Activated CD8-positive, alpha-beta T cell treated with anti-CD3 and anti-CD28 coated beads, Interleukin-2, amount 10 ng/mL, durations not matched to agents 7 days and 5 days (primary cell): ENCODE measurements at regions not wholly inside any gene's neighbourhood (a gene's known extent, or its start where the extent isn't known, plus 50 kb on each side); places are given as distances from the start of the nearest gene placed in this dataset.

Source experiments
- ATAC-seq: fragments of 150-1000 bp; cut with Tn5 transposase; one replicate; pipeline ENCODE4 v1.10.0; 2021; ENCODE audit warnings: moderate library complexity
- CTCF ChIA-PET: fragments of 350-600 bp; sonication (Branson Sonifier 250); formaldehyde crosslinking; loops from one replicate; lab custom pipeline; 2021; ENCODE audit warnings: antibody characterized with exemption; lab: Charles Lee
- POLR2A ChIA-PET: fragments of 350-600 bp; sonication (Branson Sonifier 250); formaldehyde crosslinking; loops from one replicate; lab custom pipeline; 2021; ENCODE audit warnings: antibody characterized with exemption; lab: Charles Lee
- DNase-seq: peaks from one replicate; pipeline ENCODE4 v3.0.0-alpha.2; 2020
- H3K27ac Mint-ChIP-seq: one replicate; pipeline ENCODE4 v1.8.0; 2021; ENCODE audit warnings: mild to moderate bottlenecking, mixed read lengths
- H3K27me3 Mint-ChIP-seq: one replicate; pipeline ENCODE4 v1.8.0; 2021; ENCODE audit warnings: low read depth, mixed read lengths
- H3K36me3 Mint-ChIP-seq: one replicate; pipeline ENCODE4 v1.8.0; 2021; ENCODE audit warnings: low read depth, mixed read lengths
- H3K4me1 Mint-ChIP-seq: one replicate; pipeline ENCODE4 v1.8.0; 2021; ENCODE audit warnings: low read depth, mixed read lengths
- H3K4me3 Mint-ChIP-seq: one replicate; pipeline ENCODE4 v1.8.0; 2021; ENCODE audit warnings: mild to moderate bottlenecking, mixed read lengths
- H3K9me3 Mint-ChIP-seq: one replicate; pipeline ENCODE4 v1.8.0; 2022; ENCODE audit warnings: mixed read lengths; ENCODE audit not compliant: insufficient read depth

DNA sequence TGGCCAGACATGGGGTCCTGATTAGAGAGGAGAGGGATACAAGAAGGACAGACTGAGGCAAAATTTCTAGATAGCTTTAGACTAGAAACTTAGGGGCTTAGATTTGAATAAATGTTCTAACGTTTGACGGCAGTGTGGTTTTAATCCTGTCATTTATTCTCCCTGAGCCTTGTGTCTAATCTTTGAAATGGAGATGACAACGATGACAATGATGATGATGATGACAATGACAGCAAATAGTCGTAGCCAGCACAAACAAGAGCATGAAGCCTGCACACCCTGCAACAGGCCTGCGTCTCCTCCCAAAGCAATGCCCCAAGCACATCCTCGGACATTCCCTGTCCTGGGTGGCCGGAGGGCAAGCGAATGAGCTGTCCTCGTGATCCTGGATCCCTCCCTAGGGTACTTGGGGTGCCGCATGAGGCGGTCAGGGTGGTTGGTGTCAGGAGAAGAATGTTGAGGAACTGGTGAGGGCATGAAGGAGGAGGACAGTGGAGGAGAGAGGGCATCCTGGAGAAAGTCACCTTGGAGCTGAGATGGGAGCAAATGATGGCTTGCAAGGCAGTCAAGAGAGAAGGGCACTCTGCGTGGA lies 502.1 kb upstream of the B3GAT1 start:
- ChIA-PET POLR2A (no interaction called here), CTCF (no interaction called here)
- H3K9me3 Mint-ChIP-seq: no peaks in the 10 kb centered on the region
- ATAC-seq (no peak), DNase-seq (no peak)
- H3K27me3 Mint-ChIP-seq: no peaks in the 10 kb centered on the region
- no peaks in the 10 kb centered on the region for H3K36me3 Mint-ChIP-seq
- H3K27ac Mint-ChIP-seq: no peak overlapping the region
- no peak overlapping the region for H3K4me3 Mint-ChIP-seq
- H3K4me1 Mint-ChIP-seq: no peaks in the 10 kb centered on the region

DNA sequence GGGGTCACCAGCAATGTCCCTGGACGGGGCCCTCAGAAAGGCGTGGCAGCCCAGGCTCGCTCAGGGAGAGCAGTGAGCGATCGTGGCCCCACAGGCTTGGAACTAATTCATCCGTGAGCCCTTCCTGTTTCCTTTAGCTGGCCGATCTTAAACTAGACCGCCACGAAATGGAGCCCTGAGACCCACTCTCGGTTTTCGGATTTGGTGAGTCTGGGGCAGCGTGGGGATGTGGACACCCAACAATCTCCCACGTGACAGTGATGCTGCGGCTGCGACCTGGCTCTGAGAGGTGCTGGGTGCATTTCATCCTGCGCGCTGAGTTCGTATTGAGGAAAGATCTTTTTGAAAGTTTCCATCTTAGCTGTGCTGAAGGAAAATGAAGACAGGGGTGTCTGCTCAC lies 501.3 kb upstream of the B3GAT1 start:
- Mint-ChIP-seq H3K27me3 (no peaks in the 10 kb centered on the region), H3K36me3 (no peaks in the 10 kb centered on the region), H3K4me1 (no peaks in the 10 kb centered on the region), H3K27ac (no peak overlapping the region), H3K9me3 (no peaks in the 10 kb centered on the region), H3K4me3 (no peak overlapping the region)
- POLR2A ChIA-PET: no interaction called here
- ATAC-seq: no peak
- no peak for DNase-seq
- CTCF ChIA-PET: no interaction called here

DNA sequence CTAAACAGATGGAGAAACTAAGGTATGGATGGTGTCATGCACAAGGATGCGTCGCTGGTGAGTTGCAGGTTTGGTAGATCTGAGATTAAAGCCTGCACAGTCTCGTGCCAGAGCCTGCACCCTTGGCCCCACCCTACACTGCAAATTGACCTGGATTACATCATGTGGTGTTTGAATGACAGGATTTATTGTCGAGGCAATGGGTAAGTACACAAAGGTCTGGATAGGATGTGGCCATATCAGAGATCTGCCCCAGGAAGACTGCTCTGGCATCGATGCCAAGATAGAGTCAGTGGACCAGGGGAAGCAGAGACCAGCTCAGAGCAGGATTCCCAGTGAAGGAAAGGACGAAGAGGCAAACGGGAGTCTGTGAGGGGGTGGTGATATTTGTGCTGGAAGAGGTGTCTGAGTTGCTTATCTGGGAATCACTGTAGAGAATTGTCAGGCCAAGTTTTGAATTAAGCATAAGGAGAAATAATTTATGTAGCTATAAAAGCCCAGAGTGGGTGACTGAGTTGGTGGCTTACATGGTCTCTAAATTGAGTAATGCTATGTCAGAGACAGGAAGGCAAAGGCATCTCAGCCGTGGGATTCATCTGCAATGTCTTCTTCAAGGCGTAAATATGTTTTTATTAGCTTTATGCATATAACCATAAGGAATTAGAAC lies 499.6 kb upstream of the B3GAT1 start:
- no peak overlapping the region for H3K27ac Mint-ChIP-seq
- H3K9me3 Mint-ChIP-seq: no peaks in the 10 kb centered on the region
- POLR2A ChIA-PET: no interaction called here
- H3K4me1 Mint-ChIP-seq: no peaks in the 10 kb centered on the region
- ATAC-seq (no peak), DNase-seq (no peak)
- H3K4me3 Mint-ChIP-seq: no peak overlapping the region
- CTCF ChIA-PET: interaction anchor here (1.4 kb wide), 1 partner anchor 43 kb away, joined by 3 read pairs; no protein-coding TSS in a partner anchor
- H3K36me3 Mint-ChIP-seq: no peaks in the 10 kb centered on the region
- H3K27me3 Mint-ChIP-seq: no peaks in the 10 kb centered on the region

DNA sequence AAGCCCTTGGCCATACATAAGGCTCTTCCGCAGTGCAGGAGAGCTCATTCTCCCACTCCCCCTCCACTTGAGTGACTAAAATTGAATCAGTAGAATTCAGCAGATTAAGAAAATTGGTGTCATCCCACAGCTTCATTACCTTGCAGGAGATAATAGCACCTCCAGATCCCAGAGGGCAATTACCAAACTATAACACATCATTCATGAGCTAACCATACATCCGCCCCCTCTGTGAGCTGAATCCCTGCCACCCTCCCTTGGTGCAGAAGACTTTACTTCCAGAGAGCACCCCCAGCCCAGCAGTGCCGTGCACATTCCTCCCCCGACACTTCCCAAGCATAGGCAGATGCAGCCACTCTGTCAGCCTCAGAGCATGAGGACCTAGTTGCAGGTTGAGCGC lies 496.5 kb upstream of the B3GAT1 start:
- Mint-ChIP-seq H3K4me3 (no peak overlapping the region), H3K9me3 (no peaks in the 10 kb centered on the region), H3K27me3 (no peaks in the 10 kb centered on the region), H3K4me1 (no peaks in the 10 kb centered on the region), H3K27ac (no peak overlapping the region), H3K36me3 (no peaks in the 10 kb centered on the region)
- no peak for DNase-seq
- CTCF ChIA-PET: interaction anchor here (1.3 kb wide), 1 partner anchor 40 kb away, joined by 3 read pairs; no protein-coding TSS in a partner anchor
- POLR2A ChIA-PET: no interaction called here
- no peak for ATAC-seq

DNA sequence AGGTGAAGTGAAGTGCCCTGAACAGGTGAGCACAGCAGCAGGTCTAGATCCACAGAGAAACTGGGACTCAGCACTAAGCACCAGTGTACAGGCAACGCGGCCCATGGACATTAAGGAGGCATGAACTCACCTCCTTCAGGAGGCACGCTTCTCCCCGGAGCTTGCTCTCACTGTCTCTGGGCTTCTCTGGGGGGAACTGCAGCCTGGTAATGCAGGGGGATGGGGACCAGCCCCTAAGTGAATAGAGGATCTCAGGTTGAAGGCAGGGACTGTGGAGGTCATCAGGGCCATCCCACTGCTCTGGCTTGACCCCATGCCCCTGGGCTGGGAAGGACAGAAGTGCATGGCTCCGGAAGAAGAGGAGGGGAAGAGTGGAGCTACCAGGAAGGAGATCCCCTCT lies 495.6 kb upstream of the B3GAT1 start:
- POLR2A ChIA-PET: no interaction called here
- CTCF ChIA-PET: interaction anchor here (1.3 kb wide), 1 partner anchor 39 kb away, joined by 3 read pairs; no protein-coding TSS in a partner anchor
- H3K27me3 Mint-ChIP-seq: no peaks in the 10 kb centered on the region

DNA sequence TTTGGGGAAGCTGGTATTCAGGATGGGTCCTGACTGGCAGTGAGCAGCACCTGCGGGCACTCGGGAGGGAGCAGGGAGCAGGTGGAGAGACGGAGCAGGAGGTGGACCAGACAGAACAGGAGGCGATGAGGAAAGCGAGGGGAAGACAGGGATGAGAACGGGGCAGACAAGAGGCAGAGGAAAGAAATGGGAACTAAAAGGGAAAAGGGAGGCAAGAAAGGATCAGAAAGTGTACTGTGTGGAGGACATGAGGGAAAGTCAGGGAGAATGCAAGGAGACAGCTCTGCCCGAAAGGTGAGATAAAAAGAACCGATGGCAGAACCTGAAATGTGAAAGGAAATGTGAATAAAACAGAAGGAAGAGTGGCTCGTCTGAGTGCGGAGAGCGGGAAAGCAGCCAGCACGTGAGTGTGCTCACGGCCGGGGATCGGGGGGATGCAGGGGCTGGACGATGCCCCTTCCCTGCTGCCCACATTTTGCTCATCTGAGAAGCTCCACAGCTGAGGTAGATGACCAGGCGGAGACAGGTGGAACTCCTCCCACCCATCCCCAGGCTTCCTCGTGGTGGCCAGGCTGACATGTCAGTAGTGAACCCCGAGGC lies 494.4 kb upstream of the B3GAT1 start:
- ChIA-PET CTCF (no interaction called here), POLR2A (no interaction called here)
- H3K4me1 Mint-ChIP-seq: no peaks in the 10 kb centered on the region

More for the DNA sequence above, 495.6 kb upstream of the B3GAT1 start:
- Mint-ChIP-seq H3K27ac (no peak overlapping the region), H3K9me3 (no peaks in the 10 kb centered on the region), H3K4me1 (no peaks in the 10 kb centered on the region), H3K4me3 (no peak overlapping the region), H3K36me3 (no peaks in the 10 kb centered on the region)
- ATAC-seq: no peak
- DNase-seq: no peak

DNA sequence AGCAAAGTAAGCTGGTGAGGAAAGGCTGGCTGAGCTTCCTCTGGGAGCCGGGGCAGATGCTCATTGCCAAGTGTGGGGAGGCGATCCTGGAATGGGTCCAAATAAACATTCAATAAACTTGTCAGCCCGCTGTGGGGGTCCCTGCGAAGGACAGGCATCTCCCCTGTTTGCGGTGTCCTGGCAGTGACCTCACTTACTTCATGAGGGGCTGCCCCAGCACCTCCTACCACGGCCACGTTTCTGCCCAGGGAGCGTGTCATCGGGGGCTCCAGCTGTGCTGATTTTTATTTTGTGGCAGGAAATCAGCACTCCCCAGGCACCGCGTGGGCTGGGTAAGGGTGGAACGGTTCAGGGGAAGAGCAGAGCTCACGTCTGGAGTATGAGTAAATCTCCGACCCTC lies 493.9 kb upstream of the B3GAT1 start:
- H3K4me1 Mint-ChIP-seq: no peaks in the 10 kb centered on the region

More for the DNA sequence above, 494.4 kb upstream of the B3GAT1 start:
- no peaks in the 10 kb centered on the region for H3K36me3 Mint-ChIP-seq
- no peaks in the 10 kb centered on the region for H3K27me3 Mint-ChIP-seq
- H3K27ac Mint-ChIP-seq: no peak overlapping the region
- DNase-seq (no peak), ATAC-seq (no peak)
- H3K9me3 Mint-ChIP-seq: no peaks in the 10 kb centered on the region
- H3K4me3 Mint-ChIP-seq: no peak overlapping the region

DNA sequence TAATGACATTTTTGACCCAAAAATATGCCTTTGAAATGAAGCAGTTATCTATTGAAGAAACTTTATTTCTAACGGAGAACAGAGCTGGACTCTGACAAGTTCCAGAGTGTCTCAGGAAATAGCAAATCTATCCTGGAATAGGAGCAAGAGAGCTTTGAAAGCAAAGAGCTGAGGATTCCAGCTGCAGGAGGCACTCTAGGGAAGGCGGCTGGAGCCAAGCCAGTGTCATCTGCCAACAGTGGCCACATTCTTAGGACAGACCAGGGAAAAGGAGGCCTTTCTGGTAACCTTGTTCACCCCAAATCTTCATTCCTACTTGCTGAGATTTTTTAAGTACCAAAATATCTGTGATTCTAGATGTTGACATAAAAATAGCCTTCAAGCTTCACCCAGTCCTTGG lies 493.5 kb upstream of the B3GAT1 start:
- H3K27ac Mint-ChIP-seq: no peak overlapping the region
- ChIA-PET POLR2A (no interaction called here), CTCF (no interaction called here)
- H3K27me3 Mint-ChIP-seq: no peaks in the 10 kb centered on the region
- no peaks in the 10 kb centered on the region for H3K4me1 Mint-ChIP-seq
- DNase-seq (no peak), ATAC-seq (no peak)
- no peak overlapping the region for H3K4me3 Mint-ChIP-seq
- H3K36me3 Mint-ChIP-seq: no peaks in the 10 kb centered on the region
- no peaks in the 10 kb centered on the region for H3K9me3 Mint-ChIP-seq

More for the DNA sequence above, 493.9 kb upstream of the B3GAT1 start:
- Mint-ChIP-seq H3K36me3 (no peaks in the 10 kb centered on the region), H3K9me3 (no peaks in the 10 kb centered on the region), H3K27ac (no peak overlapping the region), H3K27me3 (no peaks in the 10 kb centered on the region), H3K4me3 (no peak overlapping the region)
- ChIA-PET CTCF (no interaction called here), POLR2A (no interaction called here)
- ATAC-seq (no peak), DNase-seq (no peak)

DNA sequence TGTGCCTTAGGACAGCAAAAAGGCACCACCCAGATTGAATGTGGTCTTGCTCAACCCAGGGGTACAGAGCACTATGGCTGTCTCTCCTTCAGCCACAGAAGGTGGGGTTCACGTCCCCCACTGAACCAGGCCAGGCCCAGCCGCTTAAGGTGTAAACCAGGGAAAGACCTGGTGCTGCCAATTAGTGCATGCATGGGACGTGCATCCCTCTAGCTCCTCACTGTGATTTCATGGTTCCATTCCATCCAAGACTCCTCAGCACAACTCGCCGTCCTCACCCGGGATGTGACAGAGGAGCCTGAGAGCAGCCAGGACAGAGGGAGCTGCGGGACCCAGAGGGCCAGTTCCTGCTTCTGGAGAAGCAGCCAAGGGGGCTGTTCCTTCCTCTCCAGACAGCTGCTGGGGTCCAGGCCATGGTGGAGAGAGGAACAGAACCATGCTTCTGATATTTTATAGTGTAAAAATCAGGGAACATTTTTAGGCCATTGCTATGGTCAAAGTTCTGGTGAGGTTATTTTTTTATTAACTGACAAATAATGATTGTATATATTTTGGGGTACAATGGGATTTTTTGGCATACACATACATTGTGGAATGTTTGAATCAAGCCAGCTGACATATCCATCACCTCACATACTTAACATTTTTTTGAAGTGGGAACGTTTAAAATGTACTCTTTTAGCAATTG lies 492.2 kb upstream of the B3GAT1 start:
- DNase-seq (no peak), ATAC-seq (no peak)
- Mint-ChIP-seq H3K4me3 (no peak overlapping the region), H3K4me1 (no peaks in the 10 kb centered on the region), H3K36me3 (no peaks in the 10 kb centered on the region), H3K9me3 (no peaks in the 10 kb centered on the region), H3K27me3 (peaks cover under 1% of the 10 kb centered on the region), H3K27ac (no peak overlapping the region)
- ChIA-PET POLR2A (no interaction called here), CTCF (no interaction called here)

DNA sequence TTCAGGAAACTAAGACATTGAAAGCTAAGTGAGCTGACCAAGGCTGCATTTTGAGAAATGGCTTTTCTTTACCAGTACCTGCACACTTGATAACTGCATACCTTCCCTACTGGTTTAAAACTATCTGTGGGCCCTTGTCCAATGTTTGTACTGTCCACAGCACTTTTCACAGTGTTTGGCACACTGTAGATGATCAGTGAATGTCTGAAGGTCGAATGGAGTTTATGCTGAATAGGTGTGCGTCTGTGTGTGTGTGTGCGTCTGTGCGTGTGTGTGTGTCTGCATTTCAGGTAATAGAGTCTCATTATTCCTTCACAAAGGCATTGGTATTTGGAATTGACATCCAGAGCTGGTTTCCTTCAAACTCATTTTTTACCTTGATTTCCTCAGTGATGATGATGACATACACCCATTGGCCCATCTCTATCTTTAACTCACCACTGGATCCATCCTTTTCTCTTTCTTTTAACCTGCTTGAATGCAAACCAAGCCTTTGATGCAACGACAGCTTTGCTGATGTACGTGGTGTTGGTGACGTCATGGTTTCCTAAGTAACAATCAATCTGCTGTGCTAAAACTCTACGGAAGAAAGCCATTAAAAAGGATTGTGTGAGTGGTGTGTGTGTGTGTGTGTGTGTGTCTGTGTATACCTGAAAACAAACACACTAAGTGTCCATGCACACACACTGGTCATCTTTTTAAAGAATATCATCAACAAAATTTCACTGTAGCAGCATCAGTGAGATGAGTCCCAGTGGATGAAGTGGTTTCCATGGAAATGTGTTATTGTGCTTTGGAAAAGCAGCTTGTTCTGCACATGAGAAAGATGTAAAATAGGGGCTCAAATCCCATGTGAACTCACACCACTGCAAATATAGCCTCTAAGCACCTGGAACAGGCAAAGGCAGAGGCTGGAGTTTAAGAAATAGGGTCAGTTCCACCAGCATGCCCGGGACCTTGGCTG lies 490.2 kb upstream of the B3GAT1 start:
- peaks cover 13% of the 10 kb centered on the region for H3K27me3 Mint-ChIP-seq
- ATAC-seq (no peak), DNase-seq (no peak)
- H3K4me3 Mint-ChIP-seq: no peak overlapping the region
- no peak overlapping the region for H3K27ac Mint-ChIP-seq
- H3K9me3 Mint-ChIP-seq: no peaks in the 10 kb centered on the region
- ChIA-PET POLR2A (no interaction called here), CTCF (interaction anchor here (1.2 kb wide), 1 partner anchor 34 kb away, joined by 3 read pairs; no protein-coding TSS in a partner anchor)
- H3K36me3 Mint-ChIP-seq: no peaks in the 10 kb centered on the region
- H3K4me1 Mint-ChIP-seq: no peaks in the 10 kb centered on the region

DNA sequence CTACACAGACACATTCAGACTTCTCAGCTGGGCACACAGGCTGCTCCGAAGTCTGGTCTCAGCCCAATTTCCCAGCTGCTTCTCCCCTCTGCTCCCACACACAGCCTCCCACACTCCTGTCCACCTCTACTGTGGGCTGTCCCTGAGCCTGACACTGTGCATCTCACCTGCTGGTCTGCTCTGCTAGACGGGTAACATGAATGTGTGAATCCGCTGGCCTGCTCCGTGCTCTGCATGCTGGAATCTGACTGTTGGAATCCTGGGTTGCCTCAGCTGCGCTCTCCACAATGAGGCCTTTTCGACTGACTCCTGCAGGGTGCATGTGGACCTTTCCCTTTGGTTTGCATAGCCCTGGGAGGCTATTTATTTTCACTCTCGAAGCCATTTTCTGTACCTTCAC lies 489.5 kb upstream of the B3GAT1 start:
- POLR2A ChIA-PET: no interaction called here
- ATAC-seq (no peak), DNase-seq (no peak)
- no peaks in the 10 kb centered on the region for H3K36me3 Mint-ChIP-seq
- H3K4me1 Mint-ChIP-seq: no peaks in the 10 kb centered on the region
- H3K27ac Mint-ChIP-seq: no peak overlapping the region
- no peaks in the 10 kb centered on the region for H3K9me3 Mint-ChIP-seq
- peaks cover 13% of the 10 kb centered on the region for H3K27me3 Mint-ChIP-seq
- no peak overlapping the region for H3K4me3 Mint-ChIP-seq
- CTCF ChIA-PET: no interaction called here
